ENCODE measurements at regions not wholly inside any gene's neighbourhood (a gene's known extent, or its start where the extent isn't known, plus 50 kb on each side); places are given as distances from the start of the nearest gene placed in this dataset.
"Not testable (repeated sequence)": the region's sequence is repeated elsewhere in the genome, so short reads cannot be mapped to it uniquely, and the experiment has no call there.

GRCh38 chr15:61401903-61402698, 173.0 kb upstream of the RORA start:
- no peak for DNase-seq (ENCODE audit: low read depth)

GRCh38 chr15:61398310-61398709, 169.2 kb upstream of the RORA start:
- DNase-seq (ENCODE audit: low read depth), result no peak

DNA sequence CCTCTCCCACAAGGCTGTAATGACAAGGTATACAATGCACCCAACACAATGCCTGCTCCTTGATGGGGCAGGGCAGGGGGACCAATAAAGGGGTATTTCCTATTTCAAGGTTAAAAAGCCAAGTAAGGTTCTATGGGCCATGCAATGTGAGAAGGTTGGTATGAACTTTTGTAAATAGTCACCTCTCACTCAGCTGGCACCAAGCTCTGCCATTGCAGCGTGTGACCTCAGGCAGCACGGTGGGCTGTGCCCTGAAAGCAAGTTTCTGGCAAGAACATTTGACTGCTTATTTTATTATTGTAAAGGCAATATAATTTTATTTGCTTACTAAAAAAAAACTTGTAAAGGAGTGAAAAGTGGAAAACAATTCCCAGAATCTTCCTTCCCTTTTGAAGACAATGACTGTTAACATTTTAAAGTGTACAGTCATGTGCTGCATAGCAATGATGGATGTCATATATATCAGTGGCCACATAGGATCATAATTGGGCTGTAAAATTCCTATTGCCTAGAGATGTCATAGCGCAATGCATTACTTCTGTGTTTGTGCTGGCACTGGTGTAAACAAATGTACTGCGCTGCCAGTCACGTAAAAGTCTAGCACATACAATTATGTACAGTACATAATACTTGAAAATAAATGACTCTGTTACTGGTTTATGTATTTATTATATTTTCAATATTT, 167.3 kb upstream of the RORA start:
- no peak for DNase-seq (ENCODE audit: low read depth)

GRCh38 chr15:61393949-61394348, 164.8 kb upstream of the RORA start:
- no peak for DNase-seq (ENCODE audit: low read depth)

- no peak for DNase-seq (ENCODE audit: low read depth)
These were observed 164.4 kb upstream of the RORA start for GRCh38 chr15:61393524-61393923.

DNA sequence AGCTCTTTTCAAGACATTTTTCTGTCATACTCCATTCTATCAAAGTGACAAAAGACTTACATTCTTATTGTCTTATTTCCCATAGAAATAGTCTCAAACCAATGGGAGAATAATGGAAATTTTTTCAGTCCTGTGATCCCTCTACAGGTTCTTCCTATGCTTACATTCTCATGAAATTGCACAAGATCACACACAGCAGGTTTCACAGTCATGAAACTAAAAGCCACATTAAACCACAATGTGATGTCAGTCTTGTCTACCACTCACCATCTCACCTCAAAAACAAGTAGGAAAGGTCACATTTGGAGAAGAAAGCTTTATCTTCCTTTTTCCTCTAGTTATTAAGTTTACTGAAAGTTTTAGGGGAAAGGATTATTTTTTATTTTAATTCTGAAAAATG, 161.0 kb upstream of the RORA start:
- no peak for DNase-seq (ENCODE audit: low read depth)

- no peak for DNase-seq (ENCODE audit: low read depth)
These were observed 160.4 kb upstream of the RORA start for GRCh38 chr15:61389334-61390028.

DNA sequence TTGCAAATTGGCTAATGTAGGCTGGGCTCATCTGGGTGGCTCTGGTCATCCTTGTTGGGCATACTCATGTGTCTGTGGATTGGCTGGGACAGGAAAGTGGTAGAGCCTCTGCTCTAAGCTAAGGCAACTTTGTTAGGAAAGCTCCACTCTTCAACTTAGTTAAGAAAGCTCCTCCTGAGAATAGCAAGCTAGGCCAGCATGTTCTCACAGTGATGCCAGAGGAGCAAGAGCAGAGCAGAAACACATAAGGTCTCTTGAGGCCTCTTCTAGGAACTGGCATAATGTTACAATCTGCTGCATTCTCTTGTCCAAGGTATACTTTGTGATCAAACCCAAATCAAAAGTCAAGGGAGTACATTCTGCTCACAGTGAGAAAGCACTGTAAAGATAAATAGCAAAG, 158.6 kb upstream of the RORA start:
- DNase-seq (ENCODE audit: low read depth), result no peak

DNA sequence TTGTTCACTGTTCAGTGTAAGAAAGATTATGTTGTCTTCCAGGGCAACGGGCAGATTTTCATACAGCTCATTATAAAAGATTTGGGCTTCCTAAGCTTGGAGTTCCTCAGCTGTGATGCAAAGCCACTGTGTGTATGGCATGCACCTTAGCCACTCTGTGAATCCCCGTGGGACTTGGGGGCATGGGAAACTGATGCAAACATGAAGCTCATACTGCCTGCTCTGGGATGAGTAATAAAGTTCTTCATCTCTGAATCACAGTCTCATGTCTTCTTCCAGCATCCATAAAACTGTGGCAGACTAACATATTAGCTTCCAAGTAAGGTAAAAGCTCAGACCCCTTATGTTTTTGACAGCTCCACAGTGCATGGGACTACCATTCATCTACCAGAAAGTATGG, 154.3 kb upstream of the RORA start:
- DNase-seq (ENCODE audit: low read depth), result no peak

GRCh38 chr15:61382927-61383326, 153.8 kb upstream of the RORA start:
- no peak for DNase-seq (ENCODE audit: low read depth)

- DNase-seq (ENCODE audit: low read depth), result no peak
These were observed 152.4 kb upstream of the RORA start for GRCh38 chr15:61381501-61381900.

- no peak for DNase-seq (ENCODE audit: low read depth)
These were observed 151.2 kb upstream of the RORA start for GRCh38 chr15:61380270-61380669.

DNA sequence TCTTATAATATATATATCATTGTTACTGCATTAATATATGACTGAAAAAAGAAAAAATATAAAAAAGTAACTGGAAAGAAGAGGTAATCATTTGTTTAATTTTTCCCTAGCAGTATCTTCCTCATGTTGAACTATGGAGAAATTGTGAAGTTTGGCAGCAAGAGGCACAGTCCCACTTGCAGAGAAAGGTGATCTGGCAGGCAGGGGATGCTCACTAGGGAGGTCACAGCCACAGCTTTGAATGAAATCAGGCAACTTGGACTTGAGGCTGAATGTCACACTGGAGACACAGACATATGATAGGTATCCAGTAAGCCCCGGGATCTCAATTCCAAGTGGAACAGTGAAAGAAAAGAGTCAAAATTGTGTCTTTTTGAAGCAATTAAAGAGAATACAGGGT, 149.9 kb upstream of the RORA start:
- no peak for DNase-seq (ENCODE audit: low read depth)

DNA sequence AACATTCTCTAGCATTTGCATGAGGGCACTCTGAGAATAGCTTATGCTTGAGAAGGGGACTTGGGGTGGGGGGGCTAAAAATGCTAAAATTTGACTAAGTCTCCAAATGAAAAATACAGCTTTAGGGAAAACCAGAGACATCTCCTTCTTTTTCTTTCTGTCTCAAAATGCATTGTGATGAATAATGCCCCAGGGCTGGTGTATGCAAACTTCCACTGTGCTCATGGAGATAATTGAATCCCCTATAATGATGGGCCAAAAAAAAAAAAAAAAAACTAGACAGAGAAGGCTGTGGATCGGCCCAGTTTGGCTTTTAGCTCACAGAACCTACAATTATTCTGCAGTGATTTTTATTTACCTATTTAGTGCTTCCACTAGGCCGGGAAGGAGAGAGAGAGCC, 147.9 kb upstream of the RORA start:
- no peak for DNase-seq (ENCODE audit: low read depth)

DNA sequence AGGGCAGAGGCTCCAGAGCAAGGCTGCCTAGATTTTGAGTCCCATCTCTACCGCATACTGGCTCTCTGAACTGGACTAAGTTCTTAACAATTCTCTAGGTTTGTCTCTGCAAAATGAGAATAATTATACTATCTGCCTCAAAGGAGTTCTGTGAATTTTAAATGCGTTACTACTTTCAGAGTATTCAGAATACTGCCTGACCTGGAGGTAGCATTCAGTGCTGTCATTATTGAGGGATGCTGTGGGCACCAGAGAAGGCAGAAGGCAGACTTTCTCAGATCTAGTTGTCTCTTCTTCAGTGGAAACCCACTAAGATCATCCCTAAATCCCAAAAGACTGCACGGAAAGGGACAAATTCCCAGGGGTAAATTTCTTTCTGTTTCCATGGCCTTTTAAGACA, 147.4 kb upstream of the RORA start:
- no peak for DNase-seq (ENCODE audit: low read depth)

- DNase-seq (ENCODE audit: low read depth), result no peak
These were observed 145.7 kb upstream of the RORA start for GRCh38 chr15:61374848-61375247.

- DNase-seq (ENCODE audit: low read depth), result no peak
These were observed 138.9 kb upstream of the RORA start for GRCh38 chr15:61367953-61368352.

- DNase-seq (ENCODE audit: low read depth), result no peak
These were observed 135.8 kb upstream of the RORA start for GRCh38 chr15:61364871-61365270.

- not testable (repeated sequence) for DNase-seq (ENCODE audit: low read depth)
These were observed 133.8 kb upstream of the RORA start for GRCh38 chr15:61362912-61363311.

- DNase-seq (ENCODE audit: low read depth), result no peak
These were observed 115.2 kb upstream of the RORA start for GRCh38 chr15:61344293-61344692.

DNA sequence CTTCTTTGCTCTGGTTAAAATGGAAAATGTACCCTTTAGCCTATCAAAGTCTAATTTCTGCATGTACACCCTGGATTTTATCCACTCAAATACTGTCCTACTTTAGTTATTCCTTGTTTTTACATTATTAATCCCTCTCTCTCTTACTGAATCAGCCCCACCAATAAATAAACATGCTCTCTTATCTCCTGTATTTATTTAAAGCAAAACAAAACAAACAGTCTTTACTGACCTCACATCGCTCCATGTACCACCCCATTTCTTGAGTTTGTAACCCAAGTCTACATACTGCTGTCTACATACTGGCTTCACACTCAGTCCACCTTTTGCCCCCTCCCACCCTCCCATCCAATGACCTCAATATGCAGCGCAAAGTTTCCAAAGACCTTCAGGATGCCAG, 113.3 kb upstream of the RORA start:
- no peak for DNase-seq (ENCODE audit: low read depth)

DNA sequence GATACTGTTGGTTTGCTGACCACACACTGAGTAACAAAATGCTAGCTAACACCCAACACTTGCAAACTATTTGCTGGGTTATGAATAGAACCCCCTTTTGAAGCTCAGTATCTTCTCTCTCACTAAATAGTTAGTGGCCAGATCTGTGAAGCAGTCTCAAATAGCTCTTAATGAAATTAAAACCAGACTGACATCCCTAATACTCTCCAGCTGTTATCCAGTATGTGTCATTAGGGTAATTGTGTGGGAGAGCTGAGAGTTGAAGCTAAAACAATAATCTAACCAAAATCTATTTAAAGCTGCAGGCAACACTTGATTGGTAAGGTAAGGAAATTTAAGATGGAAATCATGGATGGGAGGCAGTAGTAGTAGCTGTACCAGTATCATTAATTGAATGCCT, 110.4 kb upstream of the RORA start:
- DNase-seq (ENCODE audit: low read depth), result no peak

- DNase-seq (ENCODE audit: low read depth), result no peak
These were observed 108.4 kb upstream of the RORA start for GRCh38 chr15:61337541-61337940.
